Stimulated activated CD4-positive, alpha-beta T cell treated with anti-CD3 and anti-CD28 coated beads, Interleukin-4, amount 100 ng/mL, for 48 hours (primary cell): ENCODE measurements at regions not wholly inside any gene's neighbourhood (a gene's known extent, or its start where the extent isn't known, plus 50 kb on each side); places are given as distances from the start of the nearest gene placed in this dataset.
A peak's percentile ranks its signal among the peaks of the same experiment; 100 is the strongest.

Experiments used
- DNase-seq, 2 donors: peaks; one replicate each; pipeline ENCODE4 v3.0.0-alpha.2; 2020; ENCODE audit warnings: low read depth in 2 of 2

- no peak for DNase-seq
Observed at GRCh38 chr17:34172390-34172918, 82.6 kb upstream of the CCL2 start.

DNA sequence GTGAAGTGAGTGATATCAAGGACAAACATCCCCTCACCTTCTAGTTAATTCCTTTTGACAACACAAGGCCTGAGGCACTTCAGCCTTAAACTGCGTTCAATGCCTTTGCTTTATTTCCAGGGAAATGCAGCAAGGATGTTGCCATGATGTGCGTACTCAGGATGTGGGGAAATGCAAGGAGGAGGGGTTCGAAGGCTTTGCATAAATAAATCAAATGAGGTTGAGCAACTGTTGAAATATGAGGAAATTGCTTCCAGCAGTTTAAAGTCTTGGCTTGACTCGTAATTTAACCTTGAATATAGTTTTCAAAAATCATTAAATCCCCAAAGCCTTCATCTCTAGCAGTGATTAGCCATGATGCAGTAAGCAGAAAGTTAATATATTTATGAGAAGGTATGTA is 81.8 kb upstream of the CCL2 start:
- DNase-seq: no peak

DNA sequence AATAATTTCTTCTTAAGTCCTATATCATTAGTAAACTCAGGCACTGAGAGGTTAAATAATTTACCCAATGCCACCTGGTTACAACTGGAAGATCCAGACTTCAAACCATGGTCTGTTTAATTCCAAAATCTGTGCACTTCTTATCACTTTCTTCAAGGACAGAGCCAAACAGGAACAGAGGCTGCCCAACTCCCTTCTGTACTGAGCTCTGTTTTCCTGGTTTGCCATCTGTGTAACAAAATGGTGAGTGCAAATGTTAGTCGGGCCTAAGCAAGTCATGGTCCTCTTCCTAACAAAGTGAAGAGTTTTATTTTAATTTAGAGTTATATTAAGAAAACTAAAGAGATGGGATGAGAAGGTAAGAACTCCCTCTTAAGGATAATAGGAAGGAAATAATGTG is 80.6 kb upstream of the CCL2 start:
- no peak for DNase-seq

DNA sequence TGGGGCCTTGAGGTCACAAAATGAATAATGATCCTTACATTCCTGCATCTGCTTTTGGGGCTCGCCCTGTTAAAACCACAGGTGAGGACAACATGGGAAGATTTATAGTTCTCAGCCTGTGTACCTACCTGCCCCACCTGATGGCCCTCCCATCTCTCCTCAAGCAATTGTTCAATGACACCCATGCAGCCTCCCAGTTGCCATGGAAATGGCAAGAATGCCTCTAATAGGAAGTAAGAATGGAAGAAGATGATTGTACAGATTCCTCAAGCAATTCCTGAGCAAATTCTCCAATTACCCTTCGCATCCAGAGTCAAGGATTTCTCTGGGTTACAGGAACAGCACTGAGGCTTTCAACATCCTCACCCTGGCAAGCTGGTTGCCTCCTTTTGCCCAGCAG is 78.6 kb upstream of the CCL2 start:
- no peak for DNase-seq

GRCh38 chr17:34177642-34178041 is 77.4 kb upstream of the CCL2 start:
- no peak for DNase-seq

- no peak for DNase-seq
Observed at GRCh38 chr17:34178092-34178491, 77.0 kb upstream of the CCL2 start.

GRCh38 chr17:34182036-34182803 is 72.9 kb upstream of the CCL2 start:
- no peak for DNase-seq

DNA sequence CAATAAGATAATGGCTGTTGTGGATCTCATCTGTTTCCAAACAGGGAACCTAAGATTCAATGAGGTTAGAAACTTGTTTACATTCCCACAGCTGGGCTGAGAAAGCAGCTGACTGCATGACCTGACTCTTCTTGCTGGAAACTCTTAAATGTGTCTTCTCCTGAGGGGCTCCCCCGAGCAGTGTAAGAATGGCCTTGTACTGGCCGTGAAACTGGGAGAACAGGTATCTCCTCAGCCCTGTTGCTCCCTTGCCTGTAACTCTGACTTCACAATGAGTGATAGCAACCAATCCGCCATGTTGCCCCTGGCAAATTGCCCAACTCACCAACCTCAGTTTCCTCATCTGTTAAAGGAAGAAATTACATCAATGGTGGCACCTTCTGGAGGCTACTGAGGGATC is 59.1 kb upstream of the CCL2 start:
- no peak for DNase-seq

DNA sequence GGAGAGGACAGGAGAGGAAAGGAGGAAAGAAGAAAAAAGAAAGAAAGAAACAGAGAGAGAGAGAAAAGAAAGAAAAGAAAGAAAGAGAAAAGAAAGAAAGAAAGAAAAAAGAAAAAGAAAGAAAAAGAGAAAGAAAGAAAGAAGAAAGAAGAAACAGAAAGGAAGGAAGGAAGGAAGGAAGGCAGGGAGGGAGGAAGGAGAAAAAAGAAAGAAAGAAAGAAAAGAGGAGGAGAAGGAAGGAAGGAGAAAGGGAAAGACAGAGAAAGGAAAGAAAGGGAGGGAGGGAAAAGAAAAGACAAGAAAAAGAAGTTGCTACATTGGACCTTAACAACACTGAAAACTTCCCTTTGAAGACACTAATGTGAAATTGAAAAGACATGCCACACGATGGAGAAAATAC is 56.6 kb upstream of the CCL2 start:
- no peak for DNase-seq

- DNase-seq: no peak
Observed at GRCh38 chr17:34199454-34199853, 55.6 kb upstream of the CCL2 start.

DNA sequence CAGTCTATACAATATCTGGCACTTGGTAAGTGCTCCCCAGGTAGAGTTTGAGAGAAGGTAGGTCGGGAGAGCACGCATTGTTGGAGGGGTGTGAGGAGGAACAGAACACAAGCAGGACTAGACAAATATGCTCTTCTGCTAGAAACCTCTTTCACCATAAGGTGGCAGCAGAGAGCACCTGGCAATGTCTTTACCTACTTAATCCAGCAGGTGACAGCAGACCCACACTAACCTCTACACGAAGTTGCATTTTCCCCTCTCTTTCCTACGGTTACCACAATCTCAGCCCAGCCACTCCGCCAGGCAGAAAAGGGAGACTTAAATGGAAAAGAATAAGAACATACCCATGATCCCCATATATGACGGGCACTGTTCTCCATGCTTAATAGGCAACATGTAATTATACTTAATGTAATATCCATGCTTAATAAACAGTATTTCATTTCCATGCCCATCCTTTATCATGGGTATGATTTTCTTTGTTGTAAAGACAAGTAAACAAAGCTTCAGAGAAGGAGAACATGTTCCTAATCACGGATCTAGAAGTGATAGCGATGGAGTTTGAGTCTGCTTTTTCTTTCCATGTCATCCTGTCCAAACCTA is 55.1 kb upstream of the CCL2 start:
- DNase-seq: peak; percentile 56 to 58

DNA sequence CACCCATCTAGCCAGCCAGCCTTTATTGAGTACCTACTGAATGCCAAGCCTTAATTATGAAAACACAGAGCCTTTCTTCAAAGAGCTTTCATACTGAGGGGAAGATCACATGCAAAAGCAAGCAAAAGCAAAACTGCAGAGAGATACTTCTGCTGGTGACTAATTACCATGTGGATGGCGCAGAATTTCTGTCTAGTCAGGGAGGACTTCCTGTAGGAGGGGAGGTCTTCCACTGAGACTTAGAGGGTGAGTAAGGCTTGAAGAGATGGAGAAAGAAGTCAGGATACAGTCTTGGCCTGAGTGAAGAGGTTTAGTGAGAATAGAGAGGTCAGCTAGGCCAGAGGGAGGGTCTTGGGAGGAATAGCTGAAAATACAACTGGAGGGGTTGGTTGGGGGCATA is 53.9 kb upstream of the CCL2 start:
- peak in 1 of 2 donors; percentile 3 for DNase-seq

DNA sequence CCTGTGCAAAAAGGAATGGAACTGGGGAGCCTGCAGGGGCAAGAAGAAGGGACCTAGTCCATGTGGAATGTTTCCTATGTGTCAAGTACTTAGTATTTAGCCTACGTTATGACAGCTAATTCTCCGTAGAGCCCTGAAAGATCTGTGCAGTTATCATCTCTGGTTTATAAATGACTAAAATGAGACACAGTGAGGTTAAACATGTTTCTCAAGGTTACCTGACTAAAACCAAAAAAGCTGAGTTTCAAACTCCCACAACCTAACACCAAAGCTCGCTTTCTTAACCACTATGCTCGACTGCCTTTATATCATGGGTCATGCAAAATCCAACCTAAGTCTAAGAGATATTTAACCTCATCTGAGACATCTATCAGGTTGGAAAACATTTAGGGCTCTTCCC is 53.3 kb upstream of the CCL2 start:
- DNase-seq: no peak

GRCh38 chr17:34203018-34203638 is 52.0 kb upstream of the CCL2 start:
- DNase-seq: no peak

DNA sequence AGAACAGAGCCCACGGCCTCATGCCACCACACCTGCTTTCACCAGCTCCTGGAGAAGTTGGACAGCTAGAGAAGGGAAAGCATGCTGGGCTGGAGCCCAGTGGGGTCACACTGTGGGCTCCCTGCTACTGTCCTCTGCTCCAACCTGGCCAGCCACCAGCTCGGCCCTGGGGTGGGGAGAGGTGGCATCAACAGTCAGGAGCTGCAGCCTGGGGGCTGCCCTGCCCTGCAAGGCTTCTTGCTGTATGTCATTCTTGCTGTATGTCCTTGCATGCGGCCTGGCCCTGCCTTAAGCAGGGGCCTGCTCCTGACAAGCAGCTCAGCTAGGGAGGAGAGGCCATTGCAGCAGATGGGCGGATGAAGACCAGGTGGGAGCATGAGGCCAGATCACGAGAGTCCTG is 50.7 kb upstream of the CCL2 start:
- no peak for DNase-seq
